SK-N-SH treated with all-trans-retinoic acid at 6 μM for 48 hours (cell line): ENCODE measurements at regions not wholly inside any gene's neighbourhood (a gene's known extent, or its start where the extent isn't known, plus 50 kb on each side); places are given as distances from the start of the nearest gene placed in this dataset.

Source experiments
- ISL1 ChIP-seq: fragments of 250-450 bp; sonication (Bioruptor Pico); IDR thresholded peaks from 2 replicates; pipeline ENCODE4 v2.1.2; 2022; ENCODE audit warnings: mild to moderate bottlenecking, moderate library complexity
- ZFP3 ChIP-seq: fragments of 250-450 bp; sonication (Bioruptor Pico); IDR thresholded peaks from 2 replicates; pipeline ENCODE4 v1.5.0; 2020; ENCODE audit warnings: mild to moderate bottlenecking, moderate library complexity

- TF ChIP-seq ZFP3 (CRISPR knock-in tag), result no peak
- no peak for TF ChIP-seq ISL1
Measured at GRCh38 chr11:15300341-15300740, 185.6 kb downstream of the INSC start.
